ENCODE measurements at regions not wholly inside any gene's neighbourhood (a gene's known extent, or its start where the extent isn't known, plus 50 kb on each side); places are given as distances from the start of the nearest gene placed in this dataset.

GRCh38 chr2:7243276-7243675 lies 326.1 kb downstream of the RNF144A start:
- no peak for TF ChIP-seq CTCF (IDR thresholded peaks at IDR 0.05; ENCODE audit: low read depth, low read length)
- TF ChIP-seq POLR2A (IDR thresholded peaks at IDR 0.05; ENCODE audit: extremely low read depth, insufficient read length), result no peak
- TF ChIP-seq, protein P1, sequence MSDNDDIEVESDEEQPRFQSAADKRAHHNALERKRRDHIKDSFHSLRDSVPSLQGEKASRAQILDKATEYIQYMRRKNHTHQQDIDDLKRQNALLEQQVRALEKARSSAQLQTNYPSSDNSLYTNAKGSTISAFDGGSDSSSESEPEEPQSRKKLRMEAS (IDR thresholded peaks at IDR 0.05; ENCODE audit: low read depth, low read length), result no peak

Measured in NB4 (cell line).